GM21723 (cell line): ENCODE measurements at regions not wholly inside any gene's neighbourhood (a gene's known extent, or its start where the extent isn't known, plus 50 kb on each side); places are given as distances from the start of the nearest gene placed in this dataset.

ENCODE experiments used
- ATAC-seq: cut with Tn5 transposase; IDR thresholded peaks from one replicate; pipeline ENCODE4 v1.9.1; 2021; ENCODE audit warnings: mild to moderate bottlenecking, moderate library complexity; ENCODE audit not compliant: unreplicated experiment

- no peak for ATAC-seq
Measured at GRCh38 chr1:116230712-116231111, 119.5 kb downstream of the MAB21L3 start.

GRCh38 chr1:116231752-116232151 lies 120.6 kb downstream of the MAB21L3 start:
- no peak for ATAC-seq

- no peak for ATAC-seq
Measured at GRCh38 chr1:116232989-116233514, 121.9 kb downstream of the MAB21L3 start.

- no peak for ATAC-seq
Measured at GRCh38 chr1:116234429-116234828, 123.2 kb downstream of the MAB21L3 start.

- ATAC-seq = no peak
Measured at GRCh38 chr1:116239916-116240315, 128.7 kb downstream of the MAB21L3 start.

- no peak for ATAC-seq
Measured at GRCh38 chr1:116242741-116243140, 130.3 kb upstream of the ATP1A1 start.

- no peak for ATAC-seq
Measured at GRCh38 chr1:116243333-116244054, 129.6 kb upstream of the ATP1A1 start.

- no peak for ATAC-seq
Measured at GRCh38 chr1:116246174-116246573, 126.9 kb upstream of the ATP1A1 start.

- no peak for ATAC-seq
Measured at GRCh38 chr1:116252271-116252670, 120.8 kb upstream of the ATP1A1 start.

- no peak for ATAC-seq
Measured at GRCh38 chr1:116252785-116253184, 120.3 kb upstream of the ATP1A1 start.

- ATAC-seq = no peak
Measured at GRCh38 chr1:116253566-116254382, 119.3 kb upstream of the ATP1A1 start.

- ATAC-seq = no peak
Measured at GRCh38 chr1:116254776-116255175, 118.3 kb upstream of the ATP1A1 start.

GRCh38 chr1:116255486-116256285 lies 117.4 kb upstream of the ATP1A1 start:
- no peak for ATAC-seq

GRCh38 chr1:116256286-116256649 lies 116.8 kb upstream of the ATP1A1 start:
- no peak for ATAC-seq

- no peak for ATAC-seq
Measured at GRCh38 chr1:116256875-116257274, 116.2 kb upstream of the ATP1A1 start.

GRCh38 chr1:116257341-116257767 lies 115.7 kb upstream of the ATP1A1 start:
- no peak for ATAC-seq

- ATAC-seq = no peak
Measured at GRCh38 chr1:116257836-116258235, 115.2 kb upstream of the ATP1A1 start.

- ATAC-seq = no peak
Measured at GRCh38 chr1:116258668-116259419, 114.2 kb upstream of the ATP1A1 start.

GRCh38 chr1:116259663-116260062 lies 113.4 kb upstream of the ATP1A1 start:
- no peak for ATAC-seq

GRCh38 chr1:116260115-116260514 lies 112.9 kb upstream of the ATP1A1 start:
- ATAC-seq = no peak
